Uterus (tissue), 3 donors: ENCODE measurements at regions not wholly inside any gene's neighbourhood (a gene's known extent, or its start where the extent isn't known, plus 50 kb on each side); places are given as distances from the start of the nearest gene placed in this dataset.

Experiments
- DNase-seq, 2 donors: peaks; one replicate each; pipeline ENCODE4 v3.0.0-alpha.2; 2019 to 2020
- H3K27ac ChIP-seq, 2 donors: fragments of 200-600 bp; sonication (generic); 1 replicate in 1 of 2; 2 replicates in 1 of 2; pipeline ENCODE4 v1.5.1; 2016 to 2018
- H3K27me3 ChIP-seq, 2 donors: fragments of 200-600 bp; sonication (generic); one replicate each; pipeline ENCODE4 v1.5.1; 2018 to 2019; ENCODE audit warnings: control low read depth in 1 of 2
- H3K36me3 ChIP-seq, 2 donors: fragments of 200-600 bp; sonication (generic); one replicate each; pipeline ENCODE4 v1.5.1; 2019; ENCODE audit warnings: control low read depth in 1 of 2
- H3K4me1 ChIP-seq, 2 donors: fragments of 200-600 bp; sonication (generic); one replicate each; pipeline ENCODE4 v1.5.1; 2018 to 2019; ENCODE audit warnings: control low read depth in 1 of 2
- H3K4me3 ChIP-seq, 2 donors: fragments of 200-600 bp; sonication (generic); 1 replicate in 1 of 2; 2 replicates in 1 of 2; pipeline ENCODE4 v1.5.1; 2018 to 2019; ENCODE audit warnings: mild to moderate bottlenecking in 1 of 2
- H3K9me3 ChIP-seq, 2 donors: fragments of 200-600 bp; sonication (generic); one replicate each; pipeline ENCODE4 v1.5.1; 2019; ENCODE audit warnings: control low read depth in 1 of 2
- POLR2A ChIP-seq, 2 donors: fragments of 450-650 bp; IDR thresholded peaks; one replicate each; pipeline ENCODE4 v1.6.1; 2016; ENCODE audit warnings: antibody characterized with exemption in 2 of 2, mild to moderate bottlenecking in 1 of 2, moderate library complexity in 1 of 2
- intact Hi-C: fragments of 100-400 bp; cut with DNase I; formaldehyde crosslinking; loops from one replicate; pipeline ENCODE4 v1.15.1; 2023; ENCODE audit warnings: low total_unique reads
- TF ChIP-seq, protein P1 (sequence below), 4 experiments: fragments of 200-600 bp in 2 of 4; fragments of 450-650 bp in 2 of 4; sonication (generic) in 2 of 4; IDR thresholded peaks; one replicate each; pipeline ENCODE4 v1.5.1; 2016 to 2019; ENCODE audit warnings: antibody characterized with exemption in 4 of 4, mild to moderate bottlenecking in 2 of 4, moderate library complexity in 1 of 4
- donor health status: DM: yes; HTN: yes; CAD: no.

DNA sequence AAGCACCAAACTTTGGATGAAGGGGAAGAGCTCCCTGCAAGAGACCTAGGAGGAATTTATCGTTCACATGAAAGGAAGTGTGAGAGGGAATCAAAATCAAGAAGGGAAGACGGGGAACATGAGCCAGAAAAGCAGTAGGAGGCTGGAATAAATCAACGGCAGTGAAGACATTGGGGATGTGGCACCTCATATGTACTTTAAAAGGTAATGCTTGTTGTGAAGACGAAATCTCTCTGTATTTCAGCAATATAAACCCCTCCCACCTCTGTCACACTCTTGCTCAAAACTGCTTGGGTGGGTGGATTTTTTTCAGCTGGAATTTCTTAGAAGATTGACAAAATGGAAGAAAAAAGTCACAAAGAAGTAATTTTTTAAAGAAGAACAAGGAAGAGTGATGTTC, 243.5 kb downstream of the BUD13 start:
- TF ChIP-seq POLR2A (IDR thresholded peaks at IDR 0.05) = no peak
- TF ChIP-seq, protein P1, sequence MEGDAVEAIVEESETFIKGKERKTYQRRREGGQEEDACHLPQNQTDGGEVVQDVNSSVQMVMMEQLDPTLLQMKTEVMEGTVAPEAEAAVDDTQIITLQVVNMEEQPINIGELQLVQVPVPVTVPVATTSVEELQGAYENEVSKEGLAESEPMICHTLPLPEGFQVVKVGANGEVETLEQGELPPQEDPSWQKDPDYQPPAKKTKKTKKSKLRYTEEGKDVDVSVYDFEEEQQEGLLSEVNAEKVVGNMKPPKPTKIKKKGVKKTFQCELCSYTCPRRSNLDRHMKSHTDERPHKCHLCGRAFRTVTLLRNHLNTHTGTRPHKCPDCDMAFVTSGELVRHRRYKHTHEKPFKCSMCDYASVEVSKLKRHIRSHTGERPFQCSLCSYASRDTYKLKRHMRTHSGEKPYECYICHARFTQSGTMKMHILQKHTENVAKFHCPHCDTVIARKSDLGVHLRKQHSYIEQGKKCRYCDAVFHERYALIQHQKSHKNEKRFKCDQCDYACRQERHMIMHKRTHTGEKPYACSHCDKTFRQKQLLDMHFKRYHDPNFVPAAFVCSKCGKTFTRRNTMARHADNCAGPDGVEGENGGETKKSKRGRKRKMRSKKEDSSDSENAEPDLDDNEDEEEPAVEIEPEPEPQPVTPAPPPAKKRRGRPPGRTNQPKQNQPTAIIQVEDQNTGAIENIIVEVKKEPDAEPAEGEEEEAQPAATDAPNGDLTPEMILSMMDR (IDR thresholded peaks at IDR 0.05) = no peak
- Histone ChIP-seq H3K4me1 (no peaks in the 10 kb centered on the region), H3K9me3 (no peaks in the 10 kb centered on the region), H3K27ac (no peak overlapping the region), H3K27me3 (no peaks in the 10 kb centered on the region), H3K36me3 (no peaks in the 10 kb centered on the region), H3K4me3 (no peak overlapping the region)
- intact Hi-C loops = no loop called here
- DNase-seq = no peak

DNA sequence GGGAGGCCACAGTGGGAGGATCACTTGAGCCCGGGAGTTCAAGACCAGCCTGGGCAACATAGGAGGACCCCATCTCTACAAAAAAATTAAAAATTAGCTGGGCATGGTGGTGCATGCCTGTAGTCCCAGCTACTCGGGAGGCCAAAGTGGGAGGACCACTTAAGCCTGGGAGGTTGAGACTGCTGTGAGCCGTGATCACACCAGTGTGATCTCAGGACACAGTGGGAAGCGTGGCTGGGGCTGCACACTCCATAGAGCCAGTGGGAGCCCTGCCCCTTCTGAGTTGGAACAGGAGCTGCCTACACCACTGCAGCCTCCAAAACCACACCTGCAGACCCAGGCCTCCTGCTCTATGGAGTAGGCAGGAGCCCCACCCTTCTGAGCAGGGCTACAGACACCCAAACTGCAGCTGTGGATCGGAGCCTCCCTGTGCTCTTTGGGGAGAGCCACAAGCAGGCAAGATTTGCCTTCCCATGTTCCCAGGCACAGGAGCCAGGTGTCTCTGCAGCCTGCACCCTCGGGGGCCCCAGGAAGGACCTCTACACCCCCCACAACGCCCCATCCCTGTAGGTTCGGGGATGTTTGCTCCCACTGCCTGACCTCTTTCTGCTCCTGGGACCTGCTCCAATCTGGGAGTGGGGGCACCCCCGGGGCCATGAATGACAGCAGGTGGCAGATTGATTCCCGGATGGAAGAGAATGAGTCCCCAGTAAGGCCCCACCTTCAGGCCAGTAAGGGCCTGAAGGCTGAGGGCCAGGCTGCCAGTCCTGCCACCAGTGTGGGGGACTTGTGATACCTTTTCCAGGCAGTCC, 245.4 kb downstream of the BUD13 start:
- TF ChIP-seq, protein P1 (IDR thresholded peaks at IDR 0.05) = no peak
- TF ChIP-seq POLR2A (IDR thresholded peaks at IDR 0.05) = no peak
- no peak for DNase-seq

DNA sequence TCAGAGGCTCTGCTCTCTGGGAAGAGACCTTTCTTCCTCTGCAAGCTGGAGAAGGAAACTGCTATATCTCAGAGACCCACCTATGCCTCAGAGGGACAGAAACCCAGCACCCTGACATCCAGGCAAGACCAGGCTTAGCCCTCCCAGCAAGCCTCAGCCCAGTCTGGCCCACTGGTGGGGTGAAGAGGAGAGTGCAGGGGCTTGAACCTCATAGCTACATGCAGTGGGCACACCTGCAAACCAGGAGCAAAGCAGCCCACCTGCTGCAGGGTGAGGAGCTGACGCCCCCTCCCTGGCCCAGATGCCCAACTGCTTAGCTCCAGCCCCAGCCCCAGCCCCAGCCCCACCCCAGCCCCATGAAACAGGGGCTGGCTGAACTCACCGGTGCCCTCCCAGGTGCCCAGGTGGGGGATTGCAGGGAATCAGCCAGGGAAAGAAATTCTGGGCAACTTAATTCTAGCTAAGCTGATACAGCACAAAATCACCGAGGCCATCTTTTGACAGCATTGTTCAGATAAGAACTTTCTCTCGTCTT, 246.8 kb downstream of the BUD13 start:
- Histone ChIP-seq H3K4me1 (no peaks in the 10 kb centered on the region), H3K27ac (no peak overlapping the region), H3K27me3 (no peaks in the 10 kb centered on the region), H3K4me3 (no peak overlapping the region), H3K36me3 (no peaks in the 10 kb centered on the region), H3K9me3 (no peaks in the 10 kb centered on the region)
- intact Hi-C loops = no loop called here
- no peak for DNase-seq
- TF ChIP-seq, protein P1 (IDR thresholded peaks at IDR 0.05) = no peak
- TF ChIP-seq POLR2A (IDR thresholded peaks at IDR 0.05) = no peak

More for the DNA sequence above, 245.4 kb downstream of the BUD13 start:
- Histone ChIP-seq H3K36me3 (no peaks in the 10 kb centered on the region), H3K9me3 (no peaks in the 10 kb centered on the region), H3K27me3 (no peaks in the 10 kb centered on the region), H3K27ac (no peak overlapping the region), H3K4me3 (no peak overlapping the region), H3K4me1 (no peaks in the 10 kb centered on the region)
- intact Hi-C loops = no loop called here

DNA sequence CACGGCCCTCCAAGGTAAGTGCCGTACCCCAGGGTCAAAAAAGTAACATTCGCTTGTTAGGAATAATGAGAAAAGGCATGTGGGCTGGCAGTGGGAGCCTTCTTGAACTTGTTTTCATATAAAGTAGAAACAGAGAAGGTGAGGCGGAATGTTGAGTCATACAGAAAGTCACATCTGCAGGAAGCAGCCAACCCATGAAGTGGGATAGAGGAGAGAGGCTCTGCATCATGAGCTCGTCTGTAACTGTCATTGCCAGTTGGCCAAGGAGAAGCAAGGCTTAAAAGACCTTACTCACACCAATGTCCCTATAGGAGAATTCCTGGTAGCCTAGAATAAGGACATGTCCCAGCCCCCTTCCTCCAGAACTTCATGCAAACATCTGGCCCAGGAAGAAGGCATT, 253.3 kb downstream of the BUD13 start:
- Histone ChIP-seq H3K27me3 (no peaks in the 10 kb centered on the region), H3K9me3 (no peaks in the 10 kb centered on the region), H3K4me3 (no peak overlapping the region), H3K4me1 (no peaks in the 10 kb centered on the region), H3K36me3 (no peaks in the 10 kb centered on the region), H3K27ac (no peak overlapping the region)
- intact Hi-C loops = no loop called here
- no peak for DNase-seq
- TF ChIP-seq, protein P1 (IDR thresholded peaks at IDR 0.05) = no peak
- TF ChIP-seq POLR2A (IDR thresholded peaks at IDR 0.05) = no peak

DNA sequence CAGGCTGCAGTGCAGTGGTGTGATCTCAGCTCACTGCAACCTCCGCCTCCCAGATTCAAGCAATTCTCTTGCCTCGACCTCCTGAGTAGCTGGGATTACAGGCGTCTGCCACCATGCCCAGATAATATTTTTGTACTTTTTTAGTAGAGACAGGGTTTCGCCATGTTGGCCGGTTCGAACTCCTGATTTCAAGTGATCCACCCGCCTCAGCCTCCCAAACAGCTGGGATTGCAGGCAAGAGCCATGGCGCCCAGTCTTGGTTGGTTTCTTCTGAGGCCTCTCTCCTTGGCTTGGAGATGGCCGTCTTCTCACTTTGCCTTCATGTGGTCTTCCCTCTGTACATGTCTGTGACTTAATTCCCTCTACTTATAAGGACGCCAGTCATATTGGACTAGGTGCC, 254.6 kb downstream of the BUD13 start:
- Histone ChIP-seq H3K27me3 (no peaks in the 10 kb centered on the region), H3K27ac (no peak overlapping the region), H3K4me1 (no peaks in the 10 kb centered on the region), H3K4me3 (no peak overlapping the region), H3K9me3 (no peaks in the 10 kb centered on the region), H3K36me3 (no peaks in the 10 kb centered on the region)
- no peak for DNase-seq
- TF ChIP-seq POLR2A (IDR thresholded peaks at IDR 0.05) = no peak
- TF ChIP-seq, protein P1 (IDR thresholded peaks at IDR 0.05) = no peak
- intact Hi-C loops = no loop called here
